GM12865 (cell line): ENCODE measurements at regions not wholly inside any gene's neighbourhood (a gene's known extent, or its start where the extent isn't known, plus 50 kb on each side); places are given as distances from the start of the nearest gene placed in this dataset.
"Not testable (repeated sequence)": the region's sequence is repeated elsewhere in the genome, so short reads cannot be mapped to it uniquely, and the experiment has no call there.

Experiments used
- DNase-seq: peaks from one replicate; pipeline ENCODE4 v3.0.0; 2010; ENCODE audit warnings: low read depth
- H3K4me3 ChIP-seq: 2 replicates; pipeline ENCODE4 v1.5.1; 2011; ENCODE audit warnings: mild to moderate bottlenecking, low read depth, low read length, control low read depth
- TF ChIP-seq, protein P1 (sequence below): IDR thresholded peaks from 2 replicates; pipeline ENCODE4 v1.5.1; 2011; ENCODE audit warnings: low read length, control low read depth, low read depth, inconsistent platforms; ENCODE audit not compliant: insufficient read depth; ENCODE audit errors: missing control alignments

DNA sequence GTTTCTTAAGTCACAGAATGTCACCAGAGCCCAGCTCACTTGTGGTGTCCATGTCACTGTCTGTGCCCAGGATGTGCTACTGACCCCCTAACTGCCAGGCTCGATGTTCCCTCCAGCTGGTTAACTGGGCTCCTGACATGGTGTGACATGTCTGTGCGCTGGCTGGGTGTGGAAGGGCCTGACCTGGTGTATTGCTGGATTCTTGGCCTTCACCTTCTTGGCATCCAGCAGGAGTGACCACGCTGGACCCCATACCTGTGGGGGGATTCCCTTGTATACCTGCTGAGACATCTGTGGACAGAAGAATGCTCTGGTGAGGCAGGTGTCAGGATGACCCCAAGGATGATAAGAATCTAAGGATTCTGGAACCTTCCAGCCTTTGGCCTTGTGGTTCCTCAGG, 1690.1 kb downstream of the TP53TG3F start:
- H3K4me3 ChIP-seq: no peak overlapping the region
- TF ChIP-seq, protein P1, sequence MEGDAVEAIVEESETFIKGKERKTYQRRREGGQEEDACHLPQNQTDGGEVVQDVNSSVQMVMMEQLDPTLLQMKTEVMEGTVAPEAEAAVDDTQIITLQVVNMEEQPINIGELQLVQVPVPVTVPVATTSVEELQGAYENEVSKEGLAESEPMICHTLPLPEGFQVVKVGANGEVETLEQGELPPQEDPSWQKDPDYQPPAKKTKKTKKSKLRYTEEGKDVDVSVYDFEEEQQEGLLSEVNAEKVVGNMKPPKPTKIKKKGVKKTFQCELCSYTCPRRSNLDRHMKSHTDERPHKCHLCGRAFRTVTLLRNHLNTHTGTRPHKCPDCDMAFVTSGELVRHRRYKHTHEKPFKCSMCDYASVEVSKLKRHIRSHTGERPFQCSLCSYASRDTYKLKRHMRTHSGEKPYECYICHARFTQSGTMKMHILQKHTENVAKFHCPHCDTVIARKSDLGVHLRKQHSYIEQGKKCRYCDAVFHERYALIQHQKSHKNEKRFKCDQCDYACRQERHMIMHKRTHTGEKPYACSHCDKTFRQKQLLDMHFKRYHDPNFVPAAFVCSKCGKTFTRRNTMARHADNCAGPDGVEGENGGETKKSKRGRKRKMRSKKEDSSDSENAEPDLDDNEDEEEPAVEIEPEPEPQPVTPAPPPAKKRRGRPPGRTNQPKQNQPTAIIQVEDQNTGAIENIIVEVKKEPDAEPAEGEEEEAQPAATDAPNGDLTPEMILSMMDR: no peak

DNA sequence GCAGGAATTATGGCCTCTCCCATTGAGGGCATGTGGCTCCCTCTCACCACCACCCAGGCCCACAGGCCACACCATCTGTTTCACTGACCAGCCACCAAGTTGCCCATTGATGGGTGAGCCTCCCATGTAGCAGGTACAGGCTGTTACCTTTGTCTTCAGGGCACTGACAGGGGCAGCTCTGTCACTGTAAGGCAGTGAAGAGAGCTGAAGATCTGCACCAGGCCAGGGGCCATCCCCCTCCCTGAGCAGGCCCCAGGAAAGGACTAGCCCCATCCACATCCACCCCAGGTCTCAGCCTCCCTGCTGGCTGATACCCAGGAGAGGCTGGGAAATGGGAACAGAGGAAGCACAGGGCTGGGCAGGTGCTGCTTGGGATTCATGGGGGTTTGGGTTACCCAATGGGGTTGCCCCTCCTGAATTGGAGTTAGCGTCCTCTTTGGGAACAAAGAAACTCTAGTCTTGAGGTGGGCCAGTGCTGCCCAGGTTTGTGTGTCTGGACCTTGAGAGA, 1691.4 kb downstream of the TP53TG3F start:
- H3K4me3 ChIP-seq: no peak overlapping the region
- no peak for DNase-seq
- TF ChIP-seq, protein P1: no peak

More for the DNA sequence above, 1690.1 kb downstream of the TP53TG3F start:
- DNase-seq: no peak

DNA sequence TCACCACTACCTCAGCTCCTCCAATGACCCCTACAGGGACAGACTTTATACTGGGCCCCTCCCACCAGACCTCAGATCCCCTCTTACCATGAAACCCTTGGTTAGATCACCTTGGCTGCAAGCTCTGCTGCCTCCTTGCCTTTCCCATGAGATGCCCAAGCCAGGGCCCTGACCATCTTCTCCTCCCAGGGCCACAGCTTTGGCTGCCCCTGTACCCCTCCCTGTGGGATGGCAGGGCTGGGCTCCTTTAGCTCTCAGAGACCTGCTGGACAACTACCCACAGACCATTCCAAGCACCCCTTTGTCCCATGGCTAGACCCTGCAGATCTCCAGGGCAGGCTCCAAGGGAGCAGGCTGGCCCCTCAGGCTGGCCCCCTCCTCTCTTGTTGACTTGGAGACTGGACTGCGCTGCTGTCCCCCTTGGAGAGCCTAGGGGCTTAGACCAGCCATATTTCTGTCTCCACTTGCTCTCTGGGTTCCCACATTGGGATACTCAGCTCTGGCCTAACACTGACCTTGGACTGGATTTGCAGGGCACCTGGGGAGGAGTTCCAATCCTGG, 1692.7 kb downstream of the TP53TG3F start:
- TF ChIP-seq, protein P1: no peak
- H3K4me3 ChIP-seq: no peak overlapping the region
- DNase-seq: no peak

DNA sequence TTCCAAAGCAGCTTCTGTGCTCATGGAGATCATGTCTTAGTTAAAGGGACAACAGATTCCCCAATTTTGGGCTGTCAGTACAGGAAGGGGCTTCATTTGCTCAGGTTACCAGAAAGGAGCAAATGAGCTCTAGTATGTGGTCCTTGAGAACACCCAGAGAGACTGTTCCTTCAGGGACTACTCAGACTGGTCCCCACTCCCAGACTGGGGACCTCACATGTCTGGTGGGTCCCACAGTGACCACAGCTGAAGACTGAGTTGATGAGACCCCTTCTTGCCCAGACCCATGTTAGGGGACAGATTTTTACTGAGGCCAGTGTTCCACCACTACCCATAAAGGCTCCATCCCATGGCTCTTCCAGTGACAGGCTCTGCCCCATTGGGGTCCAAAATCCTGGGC, 1695.2 kb downstream of the TP53TG3F start:
- H3K4me3 ChIP-seq: no peak overlapping the region
- DNase-seq: no peak
- TF ChIP-seq, protein P1: no peak

DNA sequence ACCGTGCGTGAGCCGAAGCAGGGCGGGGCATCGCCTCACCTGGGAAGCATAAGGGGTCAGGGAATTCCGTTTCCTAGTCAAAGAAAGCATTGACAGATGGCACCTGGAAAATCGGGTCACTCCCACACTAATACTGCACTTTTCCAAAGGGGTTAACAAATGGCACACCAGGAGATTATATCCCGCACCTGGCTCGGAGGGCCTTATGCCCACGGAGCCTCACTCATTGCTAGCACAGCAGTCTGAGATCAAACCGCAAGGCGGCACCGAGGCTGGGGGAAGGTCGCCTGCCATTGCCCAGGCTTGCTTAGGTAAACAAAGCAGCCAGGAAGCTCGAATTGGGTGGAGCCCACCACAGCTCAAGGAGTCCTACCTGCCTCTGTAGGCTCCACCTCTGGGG, 1698.1 kb downstream of the TP53TG3F start:
- DNase-seq, H3K4me3 ChIP-seq: not testable (repeated sequence)

DNA sequence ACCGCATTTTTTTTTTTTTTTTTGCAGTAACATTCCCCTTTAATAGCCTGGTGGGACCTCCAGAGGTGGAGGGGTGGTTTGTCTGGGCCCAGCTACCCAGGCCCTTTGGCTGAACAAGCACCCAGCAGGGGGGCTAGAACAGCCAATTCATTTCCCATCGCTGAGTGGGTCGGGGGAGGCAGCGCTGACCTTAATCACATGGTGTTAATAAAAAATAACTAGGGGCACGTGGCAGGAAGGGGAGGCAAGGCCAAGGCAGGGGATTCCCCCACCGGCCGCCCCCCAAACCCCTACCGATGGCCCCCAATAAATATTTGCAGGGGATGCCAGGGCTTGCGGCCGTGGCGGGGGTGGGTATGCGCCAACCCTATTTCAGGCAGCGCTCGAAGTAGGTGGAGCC, 1709.9 kb downstream of the TP53TG3F start:
- not testable (repeated sequence) for H3K4me3 ChIP-seq, DNase-seq

DNA sequence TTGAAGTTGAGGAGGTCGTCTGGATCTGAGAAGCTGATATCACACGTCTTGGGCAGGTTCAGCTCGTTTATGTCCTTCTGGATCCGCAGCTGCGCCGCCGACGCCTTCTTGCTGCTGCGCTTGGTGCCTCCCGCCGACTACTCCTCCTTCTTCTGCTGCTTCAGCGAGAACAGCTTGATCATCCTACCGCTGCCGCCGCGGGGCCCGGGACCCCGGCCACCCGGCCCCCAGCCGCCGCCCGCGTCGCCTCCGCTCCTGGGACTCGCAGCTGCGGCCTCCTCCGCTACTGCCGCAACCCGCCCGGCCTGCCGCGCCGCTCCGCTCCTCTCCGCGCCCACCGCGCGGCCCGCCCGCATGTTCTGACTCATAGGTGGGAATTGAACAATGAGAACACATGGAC, 1710.6 kb downstream of the TP53TG3F start:
- H3K4me3 ChIP-seq, DNase-seq: not testable (repeated sequence)

DNA sequence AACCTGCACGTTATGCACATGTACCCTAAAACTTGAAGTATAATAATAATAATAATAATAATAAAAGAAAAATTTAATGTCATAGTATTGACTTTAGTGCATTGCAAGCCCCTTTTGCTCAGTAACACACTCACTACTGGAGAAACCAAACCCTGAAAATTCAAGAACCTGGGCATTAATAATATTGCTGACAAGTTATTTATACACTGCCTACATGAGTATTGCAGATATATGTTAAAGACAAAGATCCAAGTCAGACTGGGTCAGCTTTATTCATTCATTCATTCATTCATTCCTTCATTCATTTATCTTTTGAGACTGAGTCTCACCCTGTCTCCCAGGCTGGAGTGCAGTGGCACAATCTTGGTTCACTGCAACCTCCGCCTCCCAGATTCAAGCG, 1711.2 kb downstream of the TP53TG3F start:
- H3K4me3 ChIP-seq: no peak overlapping the region
- no peak for DNase-seq
- TF ChIP-seq, protein P1: no peak

DNA sequence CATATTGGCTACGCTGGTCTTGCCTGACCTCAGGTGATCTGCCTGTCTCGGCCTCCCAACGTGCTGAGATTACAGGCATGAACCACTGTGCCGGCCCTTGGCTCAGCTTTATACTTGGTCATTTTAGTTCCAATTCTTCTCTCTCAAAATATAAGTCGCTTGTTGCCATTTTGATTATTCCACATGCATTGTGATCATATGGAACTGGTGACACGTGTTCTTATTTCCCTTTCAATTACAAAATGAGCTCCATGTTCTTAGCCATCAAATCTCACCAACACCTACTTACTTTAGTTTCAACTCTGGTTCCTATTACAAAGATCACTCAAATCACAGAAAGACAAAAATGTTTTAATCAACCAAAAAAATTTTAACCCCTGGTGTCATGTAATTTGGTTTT, 1711.7 kb downstream of the TP53TG3F start:
- TF ChIP-seq, protein P1: no peak
- no peak for DNase-seq
- H3K4me3 ChIP-seq: no peak overlapping the region
